IPS-20b (cell line): ENCODE measurements at regions not wholly inside any gene's neighbourhood (a gene's known extent, or its start where the extent isn't known, plus 50 kb on each side); places are given as distances from the start of the nearest gene placed in this dataset.

Experiments used
- H3K27ac ChIP-seq: one replicate; pipeline ENCODE4 v1.5.1; 2013; ENCODE audit warnings: low read length
- H3K27me3 ChIP-seq: 2 replicates; pipeline ENCODE4 v1.6.1; 2013; ENCODE audit warnings: mild to moderate bottlenecking, low read length, inconsistent platforms; ENCODE audit not compliant: insufficient read depth
- H3K36me3 ChIP-seq: 2 replicates; pipeline ENCODE4 v1.6.1; 2013; ENCODE audit warnings: low read depth, mild to moderate bottlenecking, inconsistent platforms, low read length, moderate library complexity; ENCODE audit not compliant: insufficient read depth
- H3K4me1 ChIP-seq: 2 replicates; pipeline ENCODE4 v1.6.1; 2013; ENCODE audit warnings: mild to moderate bottlenecking, control low read depth, inconsistent platforms, low read length, moderate library complexity; ENCODE audit not compliant: insufficient read depth
- H3K4me3 ChIP-seq: 2 replicates; pipeline ENCODE4 v1.5.1; 2013; ENCODE audit warnings: mild to moderate bottlenecking, low read length, inconsistent platforms
- H3K9ac ChIP-seq: 2 replicates; pipeline ENCODE4 v1.6.1; 2013; ENCODE audit warnings: low read depth, mild to moderate bottlenecking, inconsistent platforms, low read length, moderate library complexity
- H3K9me3 ChIP-seq: 2 replicates; pipeline ENCODE4 v1.6.1; 2013; ENCODE audit warnings: mild to moderate bottlenecking, low read depth, low read length, inconsistent platforms; ENCODE audit not compliant: insufficient read depth

DNA sequence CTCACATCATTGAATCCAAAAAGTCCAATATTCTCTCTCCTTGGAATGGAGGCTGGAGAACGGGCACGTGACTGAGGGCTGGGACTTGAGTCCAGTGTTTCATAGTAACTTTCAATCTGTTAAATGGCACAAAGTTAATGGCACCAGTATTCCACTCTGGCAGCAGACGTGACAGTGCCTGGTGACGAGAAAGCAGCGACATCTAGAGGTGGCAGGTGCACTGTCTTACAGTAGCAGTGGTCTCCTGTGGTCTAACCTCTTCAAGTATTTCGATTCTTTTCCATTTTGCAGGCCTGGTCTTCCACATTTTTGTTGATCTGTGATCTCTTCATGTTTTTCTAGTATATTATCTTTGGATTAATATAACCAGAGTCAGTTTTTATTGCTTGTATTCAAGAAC lies 107.1 kb downstream of the OXSM start:
- H3K36me3 ChIP-seq: no peaks in the 10 kb centered on the region
- no peaks in the 10 kb centered on the region for H3K4me1 ChIP-seq
- H3K27me3 ChIP-seq: no peaks in the 10 kb centered on the region
- no peaks in the 10 kb centered on the region for H3K9me3 ChIP-seq
- no peak overlapping the region for H3K9ac ChIP-seq
- no peak overlapping the region for H3K27ac ChIP-seq
- no peak overlapping the region for H3K4me3 ChIP-seq

DNA sequence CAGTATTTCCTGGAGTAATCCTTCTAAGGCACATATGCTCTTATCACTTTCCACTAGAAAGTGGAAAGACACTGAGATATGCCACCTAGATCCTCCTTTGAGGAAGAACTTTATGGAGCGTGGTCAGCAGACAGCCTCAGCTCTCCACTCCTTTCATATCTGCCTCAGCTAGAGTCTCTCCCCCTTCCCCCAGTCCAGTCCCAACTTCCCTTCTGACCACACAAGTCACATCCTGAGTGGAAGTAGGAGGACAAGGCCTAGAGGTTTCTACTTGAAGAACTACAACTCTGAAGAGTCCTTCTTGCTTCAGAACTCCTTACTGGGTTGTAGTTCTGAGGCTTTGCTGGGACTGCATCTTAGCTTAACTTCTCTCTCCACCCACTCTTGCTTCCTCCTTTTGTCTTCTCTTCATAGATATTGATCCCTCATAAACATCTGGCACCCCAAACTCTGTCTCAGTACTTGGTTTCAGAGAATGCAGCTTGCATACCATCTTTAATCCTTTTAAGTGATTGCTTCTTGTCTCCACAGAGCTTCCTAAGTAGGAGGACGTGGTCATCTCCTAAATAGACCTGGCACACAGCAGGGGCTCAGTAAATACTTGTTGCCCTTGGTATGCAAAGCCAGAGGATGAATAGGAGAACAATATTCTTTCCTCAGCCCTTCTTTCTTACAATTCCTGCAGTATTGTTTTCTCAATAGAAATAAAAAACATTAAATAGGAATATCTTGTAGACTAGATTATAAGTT lies 109.6 kb downstream of the OXSM start:
- Histone ChIP-seq H3K9ac (no peak overlapping the region), H3K9me3 (no peaks in the 10 kb centered on the region), H3K36me3 (no peaks in the 10 kb centered on the region), H3K4me3 (no peak overlapping the region), H3K27ac (no peak overlapping the region), H3K27me3 (no peaks in the 10 kb centered on the region), H3K4me1 (0 out of 2 replicates have a peak, but pooled peaks cover 8% of the 10 kb centered on the region)

- no peaks in the 10 kb centered on the region for H3K36me3 ChIP-seq
- H3K27me3 ChIP-seq: no peaks in the 10 kb centered on the region
- 0 out of 2 replicates have a peak, but pooled peaks cover 8% of the 10 kb centered on the region for H3K4me1 ChIP-seq
- no peak overlapping the region for H3K9ac ChIP-seq
- no peaks in the 10 kb centered on the region for H3K9me3 ChIP-seq
- no peak overlapping the region for H3K4me3 ChIP-seq
- no peak overlapping the region for H3K27ac ChIP-seq
Observed at GRCh38 chr3:25900161-25900560, 110.3 kb downstream of the OXSM start.

DNA sequence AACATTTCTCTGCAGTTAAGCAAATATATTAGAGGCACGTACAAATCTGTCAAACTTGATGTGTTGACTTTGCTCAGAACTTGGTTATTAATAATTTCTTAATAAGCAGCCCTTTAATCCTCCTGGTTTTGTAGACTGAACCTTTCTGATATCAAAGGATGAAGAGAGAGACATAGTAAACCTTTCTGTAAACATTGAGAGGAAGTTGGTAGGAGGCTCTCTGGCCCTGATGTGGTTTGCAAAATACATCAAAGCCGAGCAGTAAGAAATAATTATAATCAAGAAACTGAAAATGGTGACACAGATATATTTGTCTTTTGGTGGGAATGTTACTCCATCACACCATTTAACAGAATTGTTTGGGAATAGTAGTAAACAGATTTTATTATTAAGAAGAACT lies 111.9 kb downstream of the OXSM start:
- H3K4me1 ChIP-seq: peaks cover 16% of the 10 kb centered on the region
- H3K36me3 ChIP-seq: no peaks in the 10 kb centered on the region
- no peaks in the 10 kb centered on the region for H3K9me3 ChIP-seq
- no peak overlapping the region for H3K9ac ChIP-seq
- no peak overlapping the region for H3K27ac ChIP-seq
- no peak overlapping the region for H3K4me3 ChIP-seq
- H3K27me3 ChIP-seq: no peaks in the 10 kb centered on the region

DNA sequence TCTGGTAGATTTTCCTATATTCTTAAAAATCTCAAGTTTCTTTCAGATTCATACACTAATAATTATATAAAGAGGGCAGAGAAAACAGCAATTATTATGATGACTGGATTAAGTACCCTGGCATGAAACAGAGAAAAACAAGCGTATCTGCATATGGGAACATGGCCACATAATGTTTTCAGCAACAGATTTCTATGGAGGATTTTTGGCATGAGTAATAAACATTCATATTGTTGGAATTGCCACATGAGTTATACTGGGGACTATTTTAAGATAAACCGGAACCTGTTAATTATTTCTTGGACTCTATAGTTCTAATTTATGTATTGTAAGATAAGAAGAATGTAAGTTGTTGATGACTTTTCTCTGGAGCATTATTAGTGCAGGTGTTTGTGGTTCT lies 112.7 kb downstream of the OXSM start:
- H3K4me3 ChIP-seq: no peak overlapping the region
- no peak overlapping the region for H3K9ac ChIP-seq
- no peak overlapping the region for H3K27ac ChIP-seq
- no peaks in the 10 kb centered on the region for H3K9me3 ChIP-seq
- H3K27me3 ChIP-seq: no peaks in the 10 kb centered on the region
- no peaks in the 10 kb centered on the region for H3K36me3 ChIP-seq
- H3K4me1 ChIP-seq: peaks cover 16% of the 10 kb centered on the region

- H3K9me3 ChIP-seq: no peaks in the 10 kb centered on the region
- peaks cover 16% of the 10 kb centered on the region for H3K4me1 ChIP-seq
- no peaks in the 10 kb centered on the region for H3K36me3 ChIP-seq
Observed at GRCh38 chr3:25903371-25904129, 113.7 kb downstream of the OXSM start.

GRCh38 chr3:25904206-25904605 lies 114.3 kb downstream of the OXSM start:
- no peaks in the 10 kb centered on the region for H3K36me3 ChIP-seq
- H3K4me3 ChIP-seq: no peak overlapping the region
- H3K9ac ChIP-seq: no peak overlapping the region
- H3K27me3 ChIP-seq: no peaks in the 10 kb centered on the region
- no peaks in the 10 kb centered on the region for H3K9me3 ChIP-seq
- H3K27ac ChIP-seq: no peak overlapping the region
- peaks cover 16% of the 10 kb centered on the region for H3K4me1 ChIP-seq

More at GRCh38 chr3:25903371-25904129, 113.7 kb downstream of the OXSM start:
- Histone ChIP-seq H3K27ac (no peak overlapping the region), H3K4me3 (no peak overlapping the region), H3K9ac (no peak overlapping the region), H3K27me3 (no peaks in the 10 kb centered on the region)

DNA sequence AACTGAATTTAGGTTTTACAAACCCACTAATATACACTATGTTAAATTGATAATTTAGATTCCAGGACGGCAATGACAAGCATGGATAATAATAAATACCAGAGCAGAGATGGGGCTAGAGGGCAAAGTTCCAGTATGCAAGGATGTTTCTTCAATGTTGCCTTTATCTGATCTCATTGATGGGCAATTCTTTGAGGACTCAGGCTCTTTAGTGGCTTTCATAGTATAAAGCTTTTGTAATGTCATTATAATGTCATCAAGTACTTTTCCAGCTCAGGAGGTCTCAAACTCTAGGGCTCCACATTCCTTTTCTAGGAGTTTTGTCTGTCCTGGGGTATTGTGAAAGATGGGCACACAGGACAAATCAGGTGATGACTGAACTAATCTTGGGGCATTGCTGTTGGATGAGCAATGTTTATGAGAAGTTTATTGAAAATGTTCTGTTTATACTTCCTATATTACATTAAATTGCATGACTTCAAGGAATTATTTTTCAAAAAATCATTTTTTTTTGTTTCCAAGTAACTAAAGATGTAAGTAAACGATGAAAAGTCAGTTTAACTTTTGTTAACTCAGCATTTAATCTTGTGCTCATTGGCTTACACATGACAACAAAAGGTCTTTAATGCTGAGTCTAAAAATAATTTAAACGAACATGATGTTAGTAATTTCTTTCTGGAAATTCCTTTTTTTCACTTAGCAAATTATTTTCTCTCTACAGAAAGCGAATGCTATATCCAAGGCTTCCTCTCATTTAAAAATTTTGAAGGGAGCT lies 116.4 kb downstream of the OXSM start:
- H3K9ac ChIP-seq: no peak overlapping the region
- H3K27ac ChIP-seq: no peak overlapping the region
- H3K4me1 ChIP-seq: peaks cover 16% of the 10 kb centered on the region
- no peaks in the 10 kb centered on the region for H3K9me3 ChIP-seq
- no peaks in the 10 kb centered on the region for H3K36me3 ChIP-seq
- no peaks in the 10 kb centered on the region for H3K27me3 ChIP-seq
- no peak overlapping the region for H3K4me3 ChIP-seq

DNA sequence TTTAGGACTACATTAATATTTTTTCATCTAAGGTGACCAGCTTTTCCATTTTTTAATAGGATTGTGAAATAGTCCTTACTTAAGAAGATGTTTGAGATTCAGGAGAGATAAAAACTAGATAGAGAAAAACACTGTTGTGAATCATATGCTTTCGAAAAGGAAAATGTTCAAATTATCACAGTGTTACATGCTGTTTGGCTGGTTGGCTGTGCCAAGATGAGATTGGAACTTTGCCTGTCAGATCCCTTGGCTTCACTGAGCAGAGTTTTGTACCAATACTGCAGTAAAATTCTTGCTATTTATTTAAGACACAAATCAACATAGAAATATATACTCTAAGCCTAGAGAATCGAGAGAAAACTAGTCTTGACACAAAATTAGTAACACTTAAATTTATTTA lies 117.2 kb downstream of the OXSM start:
- peaks cover 16% of the 10 kb centered on the region for H3K4me1 ChIP-seq
- H3K9ac ChIP-seq: no peak overlapping the region
- no peaks in the 10 kb centered on the region for H3K36me3 ChIP-seq
- no peaks in the 10 kb centered on the region for H3K27me3 ChIP-seq
- H3K9me3 ChIP-seq: no peaks in the 10 kb centered on the region
- no peak overlapping the region for H3K27ac ChIP-seq
- H3K4me3 ChIP-seq: no peak overlapping the region

DNA sequence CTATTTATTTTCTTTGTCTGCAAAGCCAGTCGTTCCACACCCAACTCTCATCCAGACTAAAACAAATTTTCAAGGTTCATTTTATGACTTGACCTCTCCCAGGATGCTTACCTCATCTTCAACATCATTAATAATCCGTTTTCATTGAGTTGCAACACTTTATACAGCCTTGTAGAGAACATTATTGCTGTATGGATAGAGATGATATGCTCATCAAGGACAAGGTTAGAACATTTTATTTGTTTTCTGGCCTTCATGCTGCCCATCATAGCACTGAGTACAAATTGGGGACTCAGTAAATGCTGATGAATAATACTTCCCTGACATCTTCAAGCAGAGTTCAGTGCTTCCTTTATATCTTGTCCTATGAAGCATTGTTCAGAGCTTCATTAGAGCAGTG lies 120.2 kb downstream of the OXSM start:
- peaks cover 8% of the 10 kb centered on the region for H3K4me1 ChIP-seq
- no peak overlapping the region for H3K27ac ChIP-seq
- H3K36me3 ChIP-seq: no peaks in the 10 kb centered on the region
- H3K9me3 ChIP-seq: no peaks in the 10 kb centered on the region
- no peaks in the 10 kb centered on the region for H3K27me3 ChIP-seq
- no peak overlapping the region for H3K4me3 ChIP-seq
- H3K9ac ChIP-seq: no peak overlapping the region

- H3K36me3 ChIP-seq: no peaks in the 10 kb centered on the region
- H3K4me1 ChIP-seq: peaks cover under 1% of the 10 kb centered on the region; the same call in 1 of the 2 replicates
- no peak overlapping the region for H3K27ac ChIP-seq
- H3K4me3 ChIP-seq: no peak overlapping the region
- no peaks in the 10 kb centered on the region for H3K9me3 ChIP-seq
- H3K27me3 ChIP-seq: no peaks in the 10 kb centered on the region
- H3K9ac ChIP-seq: no peak overlapping the region
Observed at GRCh38 chr3:25910997-25911396, 121.1 kb downstream of the OXSM start.
